Endothelial cell of umbilical vein (primary cell): ENCODE measurements at regions not wholly inside any gene's neighbourhood (a gene's known extent, or its start where the extent isn't known, plus 50 kb on each side); places are given as distances from the start of the nearest gene placed in this dataset.

Source experiments
- BruUV-seq: library from RNA; stranded (reverse); fragments of 400-500 nt; replicated peaks from 2 replicates; lab custom pipeline; 2021; lab: Mats Ljungman, UMichigan
- CTCF ChIA-PET: fragments of 300-600, 350-600 bp; sonication (Branson Sonifier 250); formaldehyde crosslinking; loops from one replicate; lab custom pipeline; 2021; ENCODE audit warnings: antibody characterized with exemption, inconsistent platforms; lab: Charles Lee
- POLR2A ChIA-PET: fragments of 300-600, 350-600 bp; sonication (Branson Sonifier 250); formaldehyde crosslinking; loops from one replicate; lab custom pipeline; 2021; ENCODE audit warnings: antibody characterized with exemption, inconsistent platforms; lab: Charles Lee
- DNase-seq: peaks from one replicate; pipeline ENCODE4 v3.0.0-alpha.2; 2011; ENCODE audit warnings: low read depth, low spot score
- FAIRE-seq: peaks from 2 replicates; lab custom pipeline; 2011; peaks lifted over from hg19 to GRCh38; lab: Jason Lieb, UNC
- H2AFZ ChIP-seq: 2 replicates; pipeline ENCODE4 v1.6.0; 2012; ENCODE audit warnings: low read depth, low read length, control low read depth, inconsistent platforms
- H3K27ac ChIP-seq: 2 replicates; pipeline ENCODE4 v1.5.1; 2011; ENCODE audit warnings: low read depth, mild to moderate bottlenecking, control low read depth, low read length, moderate library complexity; ENCODE audit not compliant: insufficient read depth
- H3K27me3 ChIP-seq, 2 experiments: 2 replicates each; pipeline versions ENCODE4 v1.6.0 to v1.6.1; 2011; ENCODE audit warnings: low read length in 2 of 2, mixed read lengths in 1 of 2; ENCODE audit not compliant: control insufficient read depth in 2 of 2, insufficient read depth in 2 of 2
- H3K36me3 ChIP-seq, 2 experiments: 2 replicates in 1 of 2; 3 replicates in 1 of 2; pipeline ENCODE4 v1.5.1; 2011; ENCODE audit warnings: low read length in 2 of 2, mild to moderate bottlenecking in 1 of 2, moderate library complexity in 1 of 2; ENCODE audit not compliant: control insufficient read depth in 2 of 2, insufficient read depth in 2 of 2; ENCODE audit errors: extremely low read depth in 1 of 2
- H3K4me1 ChIP-seq: 3 replicates; pipeline ENCODE4 v1.5.1; 2011; ENCODE audit warnings: mild to moderate bottlenecking, low read length; ENCODE audit not compliant: control insufficient read depth, insufficient read depth; ENCODE audit errors: extremely low read depth
- H3K4me2 ChIP-seq: 2 replicates; pipeline ENCODE4 v1.6.1; 2011; ENCODE audit warnings: low read length, control low read depth, mixed read lengths; ENCODE audit not compliant: insufficient read depth
- H3K4me3 ChIP-seq, 3 experiments: fragments of 200-600 bp in 1 of 3; sonication (generic), shearing (Covaris generic) in 1 of 3; replicated peaks in 1 of 3; 2 replicates each; pipeline ENCODE4 v1.5.1; 2011 to 2016; ENCODE audit warnings: control low read depth in 3 of 3, low read length in 3 of 3, mild to moderate bottlenecking in 2 of 3, inconsistent platforms in 1 of 3, low read depth in 1 of 3, moderate library complexity in 1 of 3; ENCODE audit not compliant: insufficient read depth in 1 of 3
- H3K79me2 ChIP-seq: 2 replicates; pipeline ENCODE4 v1.6.0; 2012; ENCODE audit warnings: low read length, inconsistent platforms; ENCODE audit not compliant: control insufficient read depth, insufficient read depth
- H3K9ac ChIP-seq: replicated peaks from 2 replicates; pipeline ENCODE3; 2011; ENCODE audit warnings: low read length, control low read depth; ENCODE audit not compliant: insufficient read depth; ENCODE audit errors: extremely low read depth
- H3K9me1 ChIP-seq: replicated peaks from 3 replicates; pipeline ENCODE4 v1.6.0; 2011; ENCODE audit warnings: mild to moderate bottlenecking, low read length; ENCODE audit not compliant: control insufficient read depth, insufficient read depth; ENCODE audit errors: extremely low read depth
- H3K9me3 ChIP-seq: replicated peaks from 2 replicates; pipeline ENCODE4 v1.5.1; 2012; ENCODE audit warnings: low read length, inconsistent platforms; ENCODE audit not compliant: control insufficient read depth, insufficient read depth
- H4K20me1 ChIP-seq: replicated peaks from 2 replicates; pipeline ENCODE3; 2011; ENCODE audit warnings: mild to moderate bottlenecking, low read length; ENCODE audit not compliant: control insufficient read depth, insufficient read depth; ENCODE audit errors: extremely low read depth
- CTCF ChIP-seq, 2 donors: IDR thresholded peaks; 1 replicate in 1 of 2; 2 replicates in 1 of 2; pipeline ENCODE4 v1.5.1; 2011; ENCODE audit warnings: low read length in 2 of 2, mild to moderate bottlenecking in 2 of 2, moderate library complexity in 2 of 2, control low read depth in 1 of 2, inconsistent platforms in 1 of 2, low read depth in 1 of 2; ENCODE audit not compliant: insufficient read depth in 1 of 2; ENCODE audit errors: extremely low read depth in 1 of 2
- EZH2 ChIP-seq: IDR thresholded peaks from 2 replicates; pipeline ENCODE4 v1.6.1; 2012; ENCODE audit warnings: borderline replicate concordance, low read depth, mild to moderate bottlenecking, moderate library complexity, low read length, inconsistent platforms; ENCODE audit not compliant: severe bottlenecking
- FOS ChIP-seq: IDR thresholded peaks from 2 replicates; pipeline ENCODE4 v1.6.1; 2011; ENCODE audit warnings: mild to moderate bottlenecking, low read length, moderate library complexity, borderline replicate concordance; ENCODE audit not compliant: insufficient read depth
- GATA2 ChIP-seq: IDR thresholded peaks from 2 replicates; pipeline ENCODE4 v1.7.0; 2011; ENCODE audit warnings: low read depth, mild to moderate bottlenecking, moderate library complexity, mixed read lengths, low read length; ENCODE audit not compliant: insufficient read length, insufficient read depth
- JUN ChIP-seq: IDR thresholded peaks from 2 replicates; pipeline ENCODE4 v1.6.1; 2011; ENCODE audit warnings: borderline replicate concordance, low read depth; ENCODE audit not compliant: insufficient read length, insufficient read depth
- MAX ChIP-seq: IDR thresholded peaks from 2 replicates; pipeline ENCODE4 v1.6.1; 2011; ENCODE audit not compliant: insufficient read depth, insufficient read length
- MYC ChIP-seq: IDR thresholded peaks from one replicate; pipeline ENCODE4 v1.6.1; 2011; ENCODE audit warnings: mild to moderate bottlenecking, low read depth, low read length
- POLR2A ChIP-seq: IDR thresholded peaks from 2 replicates; pipeline ENCODE4 v1.6.1; 2012; ENCODE audit warnings: low read depth, mild to moderate bottlenecking, control low read depth, low read length
- POLR2AphosphoS5 ChIP-seq: IDR thresholded peaks from 2 replicates; pipeline ENCODE4 v1.6.1; 2012; ENCODE audit warnings: low read depth, mild to moderate bottlenecking, control low read depth, low read length, moderate library complexity; ENCODE audit not compliant: insufficient read depth
- dilution Hi-C: fragments of 300-500 bp; cut with MboI; formaldehyde crosslinking; loops from one replicate; pipeline ENCODE4 v1.15.0; 2019; ENCODE audit warnings: low sequenced_read_pairs; ENCODE audit not compliant: extremely low pct_ligation_motif_present
- intact Hi-C: fragments of 100-400 bp; cut with micrococcal nuclease; formaldehyde crosslinking; loops from one replicate; pipeline ENCODE4 v1.10.0; 2022

GRCh38 chr3:81823882-81824395 lies 62.5 kb upstream of the GBE1 start:
- FAIRE-seq (no peak), DNase-seq (no peak)
- Histone ChIP-seq H3K27me3 (no peaks in the 10 kb centered on the region), H3K4me2 (no peak overlapping the region), H3K36me3 (no peaks in the 10 kb centered on the region), H4K20me1 (no peaks in the 10 kb centered on the region), H3K9ac (no peak overlapping the region), H2AFZ (no peak overlapping the region), H3K79me2 (no peaks in the 10 kb centered on the region), H3K27ac (no peak overlapping the region), H3K9me3 (no peaks in the 10 kb centered on the region), H3K4me3 (no peak overlapping the region), H3K9me1 (no peaks in the 10 kb centered on the region), H3K4me1 (no peaks in the 10 kb centered on the region)
- intact Hi-C loops, result no loop called here
- no TSS peak for BruUV-seq
- dilution Hi-C loops, result no loop called here
- no peak for TF ChIP-seq MYC
- TF ChIP-seq POLR2A, result no peak
- no peak for TF ChIP-seq FOS
- no peak for TF ChIP-seq EZH2
- no peak for TF ChIP-seq POLR2AphosphoS5
- TF ChIP-seq JUN, result no peak
- TF ChIP-seq CTCF (IDR thresholded peaks at IDR 0.05; ENCODE audit: extremely low read depth in 1 of 2, insufficient read depth in 1 of 2, low read depth in 1 of 2, low read length in 2 of 2), result no peak
- TF ChIP-seq MAX, result no peak
- TF ChIP-seq GATA2, result no peak
- ChIA-PET CTCF (interaction anchor here (0.6 kb wide), 1 partner anchor 21 kb away, joined by 3 read pairs; no protein-coding TSS in a partner anchor), POLR2A (no interaction called here)
